OCI-LY1 (cell line): ENCODE measurements at regions not wholly inside any gene's neighbourhood (a gene's known extent, or its start where the extent isn't known, plus 50 kb on each side); places are given as distances from the start of the nearest gene placed in this dataset.

Experiments
- H2AFZ ChIP-seq: fragments of 200-600 bp; sonication (generic), shearing (Covaris generic); 2 replicates; pipeline ENCODE4 v1.6.0; 2014; ENCODE audit warnings: antibody characterized with exemption, mild to moderate bottlenecking, low read length
- H3F3A ChIP-seq: fragments of 200-600 bp; sonication (generic), shearing (Covaris generic); 2 replicates; pipeline ENCODE4 v1.6.0; 2014; ENCODE audit warnings: mild to moderate bottlenecking, antibody characterized with exemption, low read length, moderate library complexity; ENCODE audit not compliant: insufficient read depth
- H3K27ac ChIP-seq: fragments of 200-600 bp; sonication (generic); 2 replicates; pipeline ENCODE4 v1.5.1; 2014; ENCODE audit warnings: low read length, mixed run types, mild to moderate bottlenecking, low read depth; ENCODE audit not compliant: poor library complexity, severe bottlenecking
- H3K27me3 ChIP-seq: fragments of 200-600 bp; sonication (generic); 2 replicates; pipeline ENCODE4 v1.6.0; 2014; ENCODE audit warnings: antibody characterized with exemption, mild to moderate bottlenecking, low read length, moderate library complexity; ENCODE audit not compliant: insufficient read depth
- H3K36me3 ChIP-seq: fragments of 200-600 bp; sonication (generic); 2 replicates; pipeline ENCODE4 v1.6.1; 2014; ENCODE audit warnings: mild to moderate bottlenecking, antibody characterized with exemption, low read length, moderate library complexity, mixed read lengths; ENCODE audit not compliant: insufficient read depth
- H3K4me1 ChIP-seq: fragments of 200-600 bp; sonication (generic); 2 replicates; pipeline ENCODE4 v1.5.1; 2014; ENCODE audit warnings: mild to moderate bottlenecking, low read length, moderate library complexity; ENCODE audit not compliant: insufficient read depth, severe bottlenecking
- H3K4me2 ChIP-seq: fragments of 200-600 bp; sonication (generic), shearing (Covaris generic); 2 replicates; pipeline ENCODE4 v1.6.1; 2014; ENCODE audit warnings: low read length
- H3K4me3 ChIP-seq: fragments of 200-600 bp; sonication (generic); 2 replicates; pipeline ENCODE4 v1.5.1; 2014; ENCODE audit warnings: low read length, low read depth, mild to moderate bottlenecking, mixed read lengths; ENCODE audit not compliant: poor library complexity, severe bottlenecking
- H3K79me2 ChIP-seq: fragments of 200-600 bp; shearing (Covaris generic); 2 replicates; pipeline ENCODE4 v1.6.1; 2016; ENCODE audit warnings: mixed run types, low read length, mixed read lengths; ENCODE audit not compliant: insufficient read depth
- H3K9ac ChIP-seq: fragments of 200-600 bp; sonication (generic), shearing (Covaris generic); 2 replicates; pipeline ENCODE4 v1.6.1; 2014; ENCODE audit warnings: mild to moderate bottlenecking, low read length, mixed read lengths
- H3K9me2 ChIP-seq: fragments of 200-600 bp; sonication (generic), shearing (Covaris generic); 2 replicates; pipeline ENCODE4 v1.6.1; 2014; ENCODE audit warnings: low read depth, mild to moderate bottlenecking, low read length, mixed read lengths
- H3K9me3 ChIP-seq: fragments of 200-600 bp; shearing (Covaris generic); 2 replicates; pipeline ENCODE4 v1.6.1; 2014; ENCODE audit warnings: low read length, mixed read lengths
- H4K20me1 ChIP-seq: fragments of 200-600 bp; sonication (generic), shearing (Covaris generic); 2 replicates; pipeline ENCODE4 v1.6.0; 2016; ENCODE audit warnings: mild to moderate bottlenecking, low read length; ENCODE audit not compliant: insufficient read depth
- CTCF ChIP-seq: fragments of 200-600 bp; sonication (generic), shearing (Covaris generic); IDR thresholded peaks from 2 replicates; pipeline ENCODE4 v1.5.1; 2017; ENCODE audit warnings: mild to moderate bottlenecking, antibody characterized with exemption, low read length, moderate library complexity, mixed read lengths
- EZH2 ChIP-seq: fragments of 200-600 bp; sonication (generic), shearing (Covaris generic); IDR thresholded peaks from 2 replicates; pipeline ENCODE4 v1.8.0; 2017; ENCODE audit warnings: borderline replicate concordance, mixed run types, mild to moderate bottlenecking, antibody characterized with exemption, low read length, moderate library complexity, mixed read lengths

- Histone ChIP-seq H4K20me1 (no peaks in the 10 kb centered on the region), H2AFZ (no peak overlapping the region), H3K9me2 (no peaks in the 10 kb centered on the region), H3K79me2 (no peaks in the 10 kb centered on the region), H3K4me3 (no peak overlapping the region), H3K4me1 (no peaks in the 10 kb centered on the region), H3K9me3 (no peaks in the 10 kb centered on the region), H3K27me3 (no peaks in the 10 kb centered on the region), H3K36me3 (no peaks in the 10 kb centered on the region), H3K4me2 (no peak overlapping the region), H3K27ac (no peak overlapping the region), H3F3A (no peaks in the 10 kb centered on the region), H3K9ac (no peak overlapping the region)
- TF ChIP-seq CTCF (no peak), EZH2 (no peak)
These were observed 803.6 kb downstream of the SORCS1 start for GRCh38 chr10:106360870-106361269.

- Histone ChIP-seq H3K27ac (no peak overlapping the region), H3K79me2 (no peaks in the 10 kb centered on the region), H3K9me2 (no peaks in the 10 kb centered on the region), H2AFZ (no peak overlapping the region), H4K20me1 (no peaks in the 10 kb centered on the region), H3K9ac (no peak overlapping the region), H3K4me3 (no peak overlapping the region), H3K9me3 (no peaks in the 10 kb centered on the region), H3K36me3 (no peaks in the 10 kb centered on the region), H3F3A (no peaks in the 10 kb centered on the region), H3K27me3 (no peaks in the 10 kb centered on the region), H3K4me2 (no peak overlapping the region), H3K4me1 (no peaks in the 10 kb centered on the region)
- peak; percentile 45; the same call in 1 of the 2 replicates for TF ChIP-seq CTCF
- TF ChIP-seq EZH2 = no peak
These were observed 809.1 kb downstream of the SORCS1 start for GRCh38 chr10:106355450-106355849.

GRCh38 chr10:106348933-106349332 is 815.6 kb downstream of the SORCS1 start:
- H3K27me3 ChIP-seq = no peaks in the 10 kb centered on the region
- H3K9ac ChIP-seq = no peak overlapping the region
- H3K4me2 ChIP-seq = no peak overlapping the region
- H3K36me3 ChIP-seq = no peaks in the 10 kb centered on the region
- H3K9me3 ChIP-seq = no peaks in the 10 kb centered on the region
- H3K79me2 ChIP-seq = no peaks in the 10 kb centered on the region
- H3K4me1 ChIP-seq = no peaks in the 10 kb centered on the region
- no peak for TF ChIP-seq CTCF
- no peak for TF ChIP-seq EZH2
- no peaks in the 10 kb centered on the region for H3K9me2 ChIP-seq
- no peak overlapping the region for H3K27ac ChIP-seq
- H4K20me1 ChIP-seq = no peaks in the 10 kb centered on the region
- H3K4me3 ChIP-seq = no peak overlapping the region
- H3F3A ChIP-seq = no peaks in the 10 kb centered on the region
- no peak overlapping the region for H2AFZ ChIP-seq
